HG03039 (cell line): ENCODE measurements at regions not wholly inside any gene's neighbourhood (a gene's known extent, or its start where the extent isn't known, plus 50 kb on each side); places are given as distances from the start of the nearest gene placed in this dataset.

Experiments
- ATAC-seq: cut with Tn5 transposase; IDR thresholded peaks from one replicate; pipeline ENCODE4 v1.9.1; 2021; ENCODE audit warnings: mild to moderate bottlenecking, moderate library complexity; ENCODE audit not compliant: unreplicated experiment

DNA sequence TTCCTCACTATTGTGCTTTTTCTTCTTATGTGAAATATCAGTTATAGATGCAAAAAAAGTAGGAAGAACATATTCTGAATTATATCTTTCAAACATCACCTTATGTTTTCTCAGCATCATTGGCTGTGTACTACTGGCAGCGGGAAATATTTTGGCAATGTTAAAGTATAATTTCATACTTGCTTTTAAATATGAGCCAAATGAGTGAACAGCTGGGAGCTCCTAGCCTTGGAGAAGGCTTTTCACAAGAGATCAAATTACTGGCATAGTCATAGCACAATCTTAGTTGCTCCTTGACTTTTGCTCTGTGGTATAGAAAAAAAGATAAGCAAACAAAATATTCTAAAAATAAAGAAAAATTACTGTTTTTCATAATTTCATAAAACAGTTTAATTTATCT is 1575.8 kb upstream of the PABPC4L start:
- no peak for ATAC-seq

DNA sequence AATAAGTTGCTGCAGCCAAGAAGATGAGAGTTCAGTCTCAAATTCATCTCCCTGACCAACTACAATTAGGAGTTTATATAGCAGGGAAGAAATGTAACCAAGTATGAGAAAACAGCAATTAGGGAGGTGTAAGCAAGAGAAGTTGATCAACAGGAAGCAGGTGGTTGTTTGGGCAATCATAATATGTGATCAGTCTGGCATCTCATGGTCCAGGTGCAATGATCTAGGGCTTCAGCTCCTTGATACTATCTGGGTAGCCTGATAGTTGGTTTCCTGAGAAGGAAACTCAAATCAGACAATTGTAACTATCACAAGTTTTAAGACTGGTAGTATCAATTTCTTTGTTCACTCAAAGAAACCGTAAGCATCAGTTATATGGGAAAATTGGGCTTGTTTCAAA is 1574.3 kb upstream of the PABPC4L start:
- no peak for ATAC-seq

DNA sequence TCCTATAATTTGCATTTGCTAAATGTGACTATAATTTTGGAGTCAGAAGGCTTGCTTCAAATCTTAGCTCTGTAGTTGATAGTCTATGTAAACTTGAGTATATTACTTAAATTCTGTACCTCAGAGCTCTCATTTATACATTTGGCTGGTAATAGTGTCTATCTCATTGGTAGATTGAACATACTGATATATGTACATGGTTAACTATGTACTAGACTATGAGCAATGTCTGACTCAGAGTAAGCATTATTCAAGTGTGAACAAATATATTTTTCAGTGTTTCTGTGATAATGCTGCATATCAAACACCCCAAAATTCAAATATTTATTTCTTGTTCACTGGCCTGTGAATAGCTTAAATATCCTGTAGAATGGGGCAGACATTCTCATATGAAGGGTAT is 1568.9 kb upstream of the PABPC4L start:
- ATAC-seq, result no peak

DNA sequence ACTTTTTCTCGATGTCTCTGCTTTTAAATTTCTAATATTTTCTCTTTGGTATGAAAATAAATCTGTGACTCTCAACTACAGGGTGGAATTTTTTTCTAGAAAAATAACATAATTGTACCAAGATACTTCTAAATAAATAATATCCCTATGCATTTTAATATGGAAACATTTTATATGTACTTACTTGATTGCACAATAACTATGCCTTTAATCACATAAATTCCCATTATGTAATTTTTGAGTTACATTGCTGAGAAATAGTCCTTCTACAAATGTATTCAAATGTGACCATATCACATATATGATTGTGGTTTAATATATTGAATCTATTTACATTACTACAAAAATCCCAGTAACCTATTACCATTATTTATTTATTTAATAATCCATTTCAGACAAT is 1543.3 kb upstream of the PABPC4L start:
- no peak for ATAC-seq

DNA sequence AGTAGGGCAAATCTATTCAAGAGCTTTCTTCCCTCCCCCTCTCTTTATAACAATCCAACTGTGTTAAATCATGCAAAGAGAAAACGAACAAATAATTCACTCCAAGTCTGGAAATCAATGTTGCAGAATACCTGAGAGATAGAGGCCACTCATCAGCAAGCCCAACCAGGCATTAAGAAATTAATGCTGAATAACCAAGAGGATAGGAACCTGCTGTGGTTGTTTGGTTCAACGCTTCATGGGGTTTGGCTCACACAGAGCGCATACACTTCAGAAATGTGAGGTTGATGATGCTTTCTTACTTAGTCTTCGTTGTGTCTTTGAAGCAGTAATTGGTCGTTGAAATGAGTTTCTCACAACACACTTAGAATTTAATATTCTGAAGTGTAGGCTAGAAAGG is 1540.0 kb upstream of the PABPC4L start:
- ATAC-seq, result no peak

DNA sequence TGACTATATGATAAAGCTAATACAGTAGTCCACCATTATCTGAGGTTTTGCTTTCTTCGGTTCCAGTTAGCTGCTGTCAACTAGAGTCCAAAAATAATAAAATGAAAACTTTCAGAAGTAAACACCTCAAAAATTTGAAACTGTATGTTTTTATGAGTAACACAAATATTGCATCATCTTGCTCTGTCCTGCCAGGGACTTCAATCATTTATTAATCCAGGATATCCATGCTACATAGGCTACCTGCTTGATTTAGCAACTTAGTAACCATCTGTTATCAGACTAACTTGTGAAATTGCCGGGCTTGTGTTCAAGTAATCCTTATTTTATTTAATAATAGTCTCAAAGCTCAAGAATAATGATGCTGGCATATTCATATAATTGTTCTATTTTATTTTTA is 1537.8 kb upstream of the PABPC4L start:
- ATAC-seq, result no peak

DNA sequence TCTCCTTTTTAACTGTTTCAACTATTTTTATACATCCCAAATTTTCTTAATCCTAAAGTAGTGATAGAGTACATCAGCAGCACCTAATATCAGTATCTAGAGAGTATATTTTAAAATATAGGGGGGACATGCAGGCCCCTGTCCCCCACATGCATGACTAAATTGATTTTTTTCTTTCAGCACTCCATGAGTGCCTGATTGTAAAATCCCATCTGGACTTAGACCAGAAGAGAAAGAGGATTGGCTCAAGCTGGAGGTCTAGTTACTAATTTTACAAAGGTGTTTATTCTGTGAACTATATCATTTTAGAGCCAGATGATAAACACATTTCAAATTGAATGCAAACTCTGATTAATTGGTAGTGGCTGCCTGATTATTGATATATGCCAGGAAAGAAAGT is 1533.9 kb upstream of the PABPC4L start:
- ATAC-seq, result no peak

DNA sequence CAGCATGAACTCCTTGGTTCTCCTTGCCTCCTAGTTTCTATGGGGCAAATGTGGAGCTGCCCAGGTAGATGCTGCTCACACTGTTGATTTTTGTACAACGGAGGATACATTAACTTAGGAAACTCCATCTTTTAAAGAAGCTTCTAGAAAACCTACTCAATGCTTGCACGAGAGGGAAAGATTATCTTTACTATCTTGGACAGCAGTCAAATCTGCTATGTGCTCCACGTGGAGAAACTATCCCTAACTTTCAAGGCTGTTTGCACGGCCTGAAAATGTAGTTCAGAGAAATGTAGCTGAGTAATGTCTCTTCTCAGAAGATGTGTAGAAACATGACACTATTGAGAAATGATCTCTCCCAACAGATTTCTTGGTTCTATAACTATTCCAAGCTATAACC is 1530.9 kb upstream of the PABPC4L start:
- ATAC-seq, result no peak

DNA sequence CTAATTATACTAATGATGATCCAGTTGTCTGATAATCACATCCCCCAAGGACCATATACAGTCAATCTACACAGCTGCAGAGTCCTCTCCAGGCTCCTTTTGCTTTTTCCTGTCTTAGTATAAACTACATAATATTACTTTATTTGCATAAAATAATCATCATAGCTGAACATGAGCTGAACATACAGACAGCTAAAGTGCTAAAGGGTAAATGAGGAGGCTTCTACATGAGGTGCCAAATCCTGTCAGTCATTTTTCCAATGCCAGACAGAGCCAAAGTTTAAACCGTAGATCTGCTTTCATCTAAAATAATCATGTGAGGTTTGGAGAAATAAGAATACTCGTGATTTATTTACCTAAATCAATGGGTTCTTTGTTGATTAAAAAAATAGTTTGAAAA is 1530.1 kb upstream of the PABPC4L start:
- ATAC-seq, result no peak

DNA sequence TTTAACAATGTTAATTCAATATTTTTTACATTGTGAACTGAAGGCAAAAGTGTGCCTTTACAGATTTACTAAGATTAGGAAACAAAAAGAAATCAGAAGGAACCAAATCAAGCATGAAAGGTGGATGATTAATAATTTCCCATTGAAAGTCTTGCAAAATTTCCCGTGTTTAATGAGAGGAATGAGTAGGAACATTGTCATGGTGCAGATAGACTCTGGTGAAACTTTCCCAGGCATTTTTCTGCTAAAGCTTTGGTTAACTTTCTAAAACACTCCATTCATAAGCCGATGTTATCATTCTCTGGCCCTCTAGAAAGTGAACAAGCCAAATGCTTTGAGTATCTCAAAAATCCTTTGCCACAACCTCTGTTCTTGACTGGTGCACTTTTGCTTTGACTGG is 1522.8 kb upstream of the PABPC4L start:
- no peak for ATAC-seq

DNA sequence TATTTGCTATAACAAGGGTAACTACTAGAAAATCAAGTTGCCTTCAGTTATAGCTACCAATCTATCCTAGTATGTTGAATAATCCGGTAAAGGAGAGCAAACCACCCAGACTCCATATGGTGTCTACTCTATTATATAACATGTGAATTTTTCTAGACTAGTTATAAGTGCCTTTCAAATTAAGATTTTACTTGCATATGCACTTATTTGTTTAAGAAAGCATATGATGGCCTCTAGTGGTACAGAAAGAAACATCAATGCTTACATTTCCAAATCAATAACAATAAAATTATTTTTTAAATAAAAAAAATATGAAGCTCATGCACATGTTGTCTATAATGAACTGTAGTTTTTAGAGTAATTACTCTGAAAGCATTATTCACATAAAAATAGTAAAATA is 1516.4 kb upstream of the PABPC4L start:
- ATAC-seq, result no peak

DNA sequence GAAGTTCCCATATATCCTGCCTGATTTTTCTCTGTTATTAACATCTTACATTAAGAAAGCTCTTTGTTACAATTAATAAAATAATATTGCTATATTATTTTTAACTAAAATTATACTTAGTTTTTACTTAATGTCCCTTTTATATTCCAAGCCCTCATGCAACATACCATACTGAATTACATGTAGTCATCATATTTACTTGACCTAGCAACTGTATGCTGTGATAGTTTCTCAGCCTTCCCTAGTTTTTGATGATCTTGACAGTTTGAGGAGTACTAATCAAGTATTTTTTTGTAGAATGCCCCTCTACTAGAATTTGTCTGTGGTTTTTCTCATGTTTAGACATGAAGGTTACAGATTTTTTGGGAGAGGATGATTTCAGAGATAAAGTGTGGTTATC is 1503.8 kb upstream of the PABPC4L start:
- ATAC-seq, result no peak

DNA sequence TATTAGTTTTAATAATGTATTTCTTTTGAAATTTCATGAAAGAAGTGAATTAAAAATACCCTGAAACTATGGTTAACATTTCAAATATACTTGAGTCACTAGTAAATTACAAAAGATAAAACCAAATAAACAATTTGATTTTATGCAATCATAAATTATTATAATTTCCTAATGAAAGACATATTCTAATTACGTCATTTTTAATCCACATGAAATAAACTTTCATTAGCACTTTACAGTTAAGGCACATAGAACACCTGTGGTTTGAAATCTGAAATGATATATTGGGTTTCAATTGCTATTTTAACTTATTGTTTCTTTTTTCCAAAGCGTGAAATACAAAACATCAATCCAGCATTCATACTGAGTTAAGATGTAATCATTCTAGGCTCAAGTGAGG is 1492.5 kb upstream of the PABPC4L start:
- no peak for ATAC-seq

DNA sequence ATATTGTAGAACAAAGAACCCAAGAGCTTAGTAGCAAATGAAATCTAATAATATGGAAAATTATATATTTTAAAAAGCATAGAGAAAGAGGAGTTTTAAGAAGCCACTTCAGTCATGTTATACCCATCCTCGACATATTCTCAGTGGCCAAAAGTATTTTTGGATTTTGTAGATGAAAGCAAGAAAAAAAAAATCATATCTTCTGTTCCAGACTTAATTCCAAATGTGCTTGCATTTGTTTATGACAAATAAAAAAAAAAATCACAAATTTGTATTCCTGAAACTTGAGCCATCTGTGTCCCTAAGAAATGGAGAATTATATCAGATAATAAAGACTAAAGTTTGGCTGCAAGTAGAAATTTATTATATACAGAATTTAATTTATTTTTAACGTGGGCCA is 1482.4 kb upstream of the PABPC4L start:
- ATAC-seq, result no peak

DNA sequence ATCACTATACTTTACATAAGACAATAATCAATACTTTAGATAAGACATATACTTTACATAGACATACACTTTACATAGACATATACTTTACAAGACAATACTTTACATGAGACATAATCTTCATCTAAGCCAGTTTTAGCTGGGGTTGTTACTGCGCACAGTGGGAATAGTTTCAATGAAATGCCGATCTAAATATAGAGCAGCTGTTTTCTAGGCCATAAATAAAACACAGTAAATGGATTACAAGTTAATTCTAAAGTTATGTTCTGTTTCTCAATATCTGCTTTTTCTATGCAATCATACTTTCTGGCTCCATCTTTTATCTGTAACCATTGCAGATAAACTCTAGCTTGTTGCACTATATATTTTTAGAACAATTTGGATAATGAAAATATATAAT is 1470.6 kb upstream of the PABPC4L start:
- ATAC-seq, result no peak

DNA sequence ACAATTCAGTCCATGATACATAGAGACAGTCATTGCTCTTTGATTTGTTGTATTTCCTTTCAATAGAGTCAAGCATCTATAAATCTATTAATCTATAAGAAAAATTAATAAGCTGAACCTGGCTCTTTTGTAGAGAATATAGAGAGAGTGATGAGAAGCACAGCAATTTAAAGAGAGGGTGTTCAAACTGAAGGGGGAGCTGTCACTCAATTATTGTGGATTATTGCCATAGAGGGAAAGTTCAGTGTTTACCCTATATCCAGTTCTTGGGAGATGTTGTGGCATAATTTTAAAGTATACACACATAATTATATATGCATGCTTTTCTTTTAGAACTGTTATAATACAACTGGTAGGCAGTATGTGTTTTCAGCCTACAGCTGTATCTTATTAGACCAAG is 1469.0 kb upstream of the PABPC4L start:
- no peak for ATAC-seq
